ENCODE measurements at regions not wholly inside any gene's neighbourhood (a gene's known extent, or its start where the extent isn't known, plus 50 kb on each side); places are given as distances from the start of the nearest gene placed in this dataset.

- TF ChIP-seq POLR2A (IDR thresholded peaks at IDR 0.05) (no peak), EP300 (IDR thresholded peaks at IDR 0.05) (no peak)
Observed at GRCh38 chr9:129380961-129381401, 202.9 kb upstream of the IER5L start.
